HCT116 (cell line): ENCODE measurements at regions not wholly inside any gene's neighbourhood (a gene's known extent, or its start where the extent isn't known, plus 50 kb on each side); places are given as distances from the start of the nearest gene placed in this dataset.

Experiments
- ATAC-seq: fragments of 200-7000 bp; cut with Tn5 transposase; 2 replicates; pipeline ENCODE4 v1.9.1; 2020; ENCODE audit warnings: mild to moderate bottlenecking, moderate library complexity
- BruUV-seq: library from RNA; stranded (reverse); fragments of 400-500 nt; replicated peaks from 2 replicates; lab custom pipeline; 2021; lab: Mats Ljungman, UMichigan
- CTCF ChIA-PET: fragments of 300-600 bp; sonication (Branson Sonifier 250); formaldehyde crosslinking; loops from one replicate; lab custom pipeline; 2021; ENCODE audit warnings: antibody characterized with exemption; lab: Charles Lee
- POLR2A ChIA-PET: fragments of 300-600, 350-600 bp; sonication (Branson Sonifier 250); formaldehyde crosslinking; loops from one replicate; lab custom pipeline; 2021; ENCODE audit warnings: antibody characterized with exemption; lab: Charles Lee
- RAD21 ChIA-PET, 2 experiments: fragments of 300-600 bp; sonication (Branson Sonifier 250); formaldehyde crosslinking; loops; one replicate each; lab custom pipeline; 2023; ENCODE audit warnings: low total read pairs in 2 of 2; ENCODE audit not compliant: uncharacterized antibody in 2 of 2, unreplicated experiment in 2 of 2, low non-redundant PET in 1 of 2; lab: Charles Lee
- DNase-seq: peaks from one replicate; pipeline ENCODE4 v3.0.0-alpha.2; 2010; ENCODE audit warnings: low read depth, low spot score
- H2AFZ ChIP-seq: fragments of 200-600 bp; shearing (Covaris generic), sonication (generic); 2 replicates; pipeline ENCODE4 v1.6.1; 2017; ENCODE audit warnings: low read depth, mixed run types, mixed read lengths, antibody characterized with exemption, low read length; ENCODE audit not compliant: poor library complexity, severe bottlenecking
- H3K27ac ChIP-seq: 2 replicates; pipeline ENCODE4 v1.5.1; 2012; ENCODE audit warnings: low read depth, low read length
- H3K27me3 ChIP-seq: fragments of 200-600 bp; sonication (generic); 2 replicates; pipeline ENCODE4 v1.6.1; 2016; ENCODE audit warnings: mixed run types, low read length, mixed read lengths; ENCODE audit not compliant: insufficient read depth
- H3K36me3 ChIP-seq, 2 experiments: fragments of 200-500 bp in 1 of 2; fragments of 200-600 bp in 1 of 2; sonication (Bioruptor generic) in 1 of 2; sonication (generic) in 1 of 2; 2 replicates each; pipeline versions ENCODE4 v1.5.1 to v1.6.1; 2014 to 2016; ENCODE audit warnings: low read length in 2 of 2, inconsistent platforms in 1 of 2, mixed read lengths in 1 of 2, mixed run types in 1 of 2; ENCODE audit not compliant: insufficient read depth in 2 of 2, control insufficient read depth in 1 of 2
- H3K4me1 ChIP-seq, 2 experiments: fragments of 200-600 bp in 1 of 2; sonication (generic) in 1 of 2; 2 replicates each; pipeline versions ENCODE4 v1.5.1 to v1.6.1; 2012 to 2017; ENCODE audit warnings: low read length in 2 of 2, inconsistent platforms in 1 of 2, mild to moderate bottlenecking in 1 of 2, mixed read lengths in 1 of 2, mixed run types in 1 of 2, moderate library complexity in 1 of 2; ENCODE audit not compliant: insufficient read depth in 2 of 2, control insufficient read depth in 1 of 2
- H3K4me2 ChIP-seq: fragments of 200-600 bp; sonication (generic); 2 replicates; pipeline ENCODE4 v1.6.1; 2017; ENCODE audit warnings: mixed run types, low read length, mixed read lengths
- H3K4me3 ChIP-seq, 2 experiments: fragments of 200-600 bp in 1 of 2; sonication (generic) in 1 of 2; replicated peaks in 1 of 2; 2 replicates each; pipeline ENCODE4 v1.5.1; 2011 to 2016; ENCODE audit warnings: low read length in 2 of 2, control low read depth in 1 of 2, low read depth in 1 of 2, mild to moderate bottlenecking in 1 of 2, mixed read lengths in 1 of 2, mixed run types in 1 of 2
- H3K79me2 ChIP-seq: fragments of 200-600 bp; sonication (generic); 2 replicates; pipeline ENCODE4 v1.6.1; 2017; ENCODE audit warnings: mild to moderate bottlenecking, mixed run types, low read length, moderate library complexity, mixed read lengths; ENCODE audit not compliant: insufficient read depth
- H3K9ac ChIP-seq: fragments of 200-600 bp; sonication (generic); 2 replicates; pipeline ENCODE4 v1.6.1; 2016; ENCODE audit warnings: low read length, mixed read lengths
- H3K9me2 ChIP-seq: fragments of 200-600 bp; sonication (generic), shearing (Covaris generic); 2 replicates; pipeline ENCODE4 v1.6.1; 2017; ENCODE audit warnings: mixed run types, mild to moderate bottlenecking, moderate library complexity; ENCODE audit not compliant: insufficient read depth
- H3K9me3 ChIP-seq, 2 experiments: fragments of 200-500 bp in 1 of 2; fragments of 200-600 bp in 1 of 2; sonication (Bioruptor generic) in 1 of 2; sonication (generic) in 1 of 2; 2 replicates each; pipeline ENCODE4 v1.6.1; 2014 to 2017; ENCODE audit warnings: low read length in 2 of 2, mixed read lengths in 2 of 2, inconsistent platforms in 1 of 2, low read depth in 1 of 2, mild to moderate bottlenecking in 1 of 2, mixed run types in 1 of 2, moderate library complexity in 1 of 2; ENCODE audit not compliant: control insufficient read depth in 1 of 2, insufficient read depth in 1 of 2
- H4K20me1 ChIP-seq: fragments of 200-600 bp; sonication (generic), shearing (Covaris generic); 2 replicates; pipeline ENCODE4 v1.6.1; 2017; ENCODE audit warnings: mixed run types, mild to moderate bottlenecking, moderate library complexity; ENCODE audit not compliant: insufficient read depth
- CBX3 ChIP-seq: IDR thresholded peaks from 2 replicates; pipeline ENCODE4 v1.6.1; 2012; ENCODE audit warnings: low read depth
- CEBPB ChIP-seq: IDR thresholded peaks from 2 replicates; pipeline ENCODE4 v1.6.1; 2012; ENCODE audit warnings: low read depth
- EGR1 ChIP-seq: IDR thresholded peaks from 2 replicates; pipeline ENCODE4 v1.6.1; 2012; ENCODE audit warnings: low read depth
- ELF1 ChIP-seq: IDR thresholded peaks from 2 replicates; pipeline ENCODE4 v1.6.1; 2012; ENCODE audit warnings: low read depth, borderline replicate concordance
- EZH2 ChIP-seq: fragments of 200-600 bp; sonication (generic); IDR thresholded peaks from 2 replicates; pipeline ENCODE4 v1.6.1; 2017; ENCODE audit warnings: antibody characterized with exemption, mixed run types
- JUND ChIP-seq: IDR thresholded peaks from 2 replicates; pipeline ENCODE4 v1.6.1; 2012
- POLR2AphosphoS5 ChIP-seq: IDR thresholded peaks from 2 replicates; pipeline ENCODE4 v1.6.1; 2011; ENCODE audit warnings: mild to moderate bottlenecking, low read depth, low read length, moderate library complexity
- RAD21 ChIP-seq: IDR thresholded peaks from 2 replicates; pipeline ENCODE4 v1.6.1; 2012; ENCODE audit warnings: low read depth, mild to moderate bottlenecking
- SP1 ChIP-seq: IDR thresholded peaks from 2 replicates; pipeline ENCODE4 v1.6.1; 2012; ENCODE audit warnings: low read depth
- SRF ChIP-seq: IDR thresholded peaks from 2 replicates; pipeline ENCODE4 v1.6.1; 2012; ENCODE audit warnings: low read depth
- ZFX ChIP-seq: fragments of 450-650 bp; IDR thresholded peaks from 2 replicates; pipeline ENCODE4 v1.6.1; 2017
- ZNF274 ChIP-seq: fragments of 200-500 bp; sonication (Bioruptor generic); IDR thresholded peaks from 2 replicates; pipeline ENCODE4 v1.6.1; 2014; ENCODE audit warnings: mild to moderate bottlenecking, low read depth, low read length, inconsistent platforms
- intact Hi-C: fragments of 100-400 bp; cut with micrococcal nuclease; formaldehyde crosslinking; loops from 2 replicates; pipeline ENCODE4 v1.10.0; 2022
- TF ChIP-seq, protein P1 (sequence below), 3 experiments: fragments of 200-600 bp in 1 of 3; sonication (generic) in 1 of 3; IDR thresholded peaks in 2 of 3; conservative IDR thresholded peaks in 1 of 3; 2 replicates each; pipeline ENCODE4 v1.5.1; 2012 to 2017; ENCODE audit warnings: low read depth in 2 of 3, low read length in 2 of 3, antibody characterized with exemption in 1 of 3, borderline replicate concordance in 1 of 3, control low read depth in 1 of 3, mild to moderate bottlenecking in 1 of 3, mixed read lengths in 1 of 3, mixed run types in 1 of 3, moderate library complexity in 1 of 3; ENCODE audit not compliant: insufficient read depth in 1 of 3
- TF ChIP-seq, protein P2 (sequence below): IDR thresholded peaks from 2 replicates; pipeline ENCODE4 v1.6.1; 2012
- TF ChIP-seq, protein P3 (sequence below): IDR thresholded peaks from 2 replicates; pipeline ENCODE4 v1.6.1; 2012; ENCODE audit warnings: low read depth
- TF ChIP-seq, protein P4 (sequence below): IDR thresholded peaks from 2 replicates; pipeline ENCODE4 v1.6.1; 2011; ENCODE audit warnings: mild to moderate bottlenecking, low read length, moderate library complexity; ENCODE audit not compliant: insufficient replicate concordance; ENCODE audit errors: extremely low read depth

DNA sequence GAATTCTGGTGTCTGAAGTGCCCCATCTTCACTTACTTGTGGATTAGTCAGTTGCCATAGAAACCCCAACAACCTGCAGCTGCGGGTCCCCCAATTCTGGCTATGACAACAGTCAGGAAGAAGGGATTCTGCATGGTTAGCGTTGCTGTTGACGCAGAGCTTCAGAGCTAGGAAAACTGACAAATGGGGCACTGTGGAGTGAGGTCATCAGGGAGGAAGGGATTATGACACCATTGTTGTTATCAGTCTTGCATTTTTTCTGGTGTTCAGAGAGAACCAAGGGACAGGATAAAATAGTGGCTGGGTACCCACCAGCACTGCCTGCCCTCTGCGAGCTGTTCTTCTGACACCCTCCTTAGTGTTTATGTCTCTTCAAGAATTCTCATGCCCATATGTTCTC, 367.7 kb upstream of the ARRDC4 start:
- Histone ChIP-seq H3K4me1 (no peaks in the 10 kb centered on the region), H3K9me2 (no peaks in the 10 kb centered on the region), H3K4me2 (no peak overlapping the region), H3K27ac (no peak overlapping the region), H4K20me1 (no peaks in the 10 kb centered on the region), H3K79me2 (no peaks in the 10 kb centered on the region), H3K9ac (no peak overlapping the region), H3K36me3 (no peaks in the 10 kb centered on the region), H2AFZ (no peak overlapping the region), H3K27me3 (no peaks in the 10 kb centered on the region), H3K4me3 (no peak overlapping the region), H3K9me3 (no peaks in the 10 kb centered on the region; a peak in 1 of 4 replicates)
- BruUV-seq, result no TSS peak
- ATAC-seq (no peak), DNase-seq (no peak)
- ChIA-PET RAD21 (no interaction called here), POLR2A (no interaction called here), CTCF (no interaction called here)
- intact Hi-C loops, result no loop called here
- TF ChIP-seq, protein P1, sequence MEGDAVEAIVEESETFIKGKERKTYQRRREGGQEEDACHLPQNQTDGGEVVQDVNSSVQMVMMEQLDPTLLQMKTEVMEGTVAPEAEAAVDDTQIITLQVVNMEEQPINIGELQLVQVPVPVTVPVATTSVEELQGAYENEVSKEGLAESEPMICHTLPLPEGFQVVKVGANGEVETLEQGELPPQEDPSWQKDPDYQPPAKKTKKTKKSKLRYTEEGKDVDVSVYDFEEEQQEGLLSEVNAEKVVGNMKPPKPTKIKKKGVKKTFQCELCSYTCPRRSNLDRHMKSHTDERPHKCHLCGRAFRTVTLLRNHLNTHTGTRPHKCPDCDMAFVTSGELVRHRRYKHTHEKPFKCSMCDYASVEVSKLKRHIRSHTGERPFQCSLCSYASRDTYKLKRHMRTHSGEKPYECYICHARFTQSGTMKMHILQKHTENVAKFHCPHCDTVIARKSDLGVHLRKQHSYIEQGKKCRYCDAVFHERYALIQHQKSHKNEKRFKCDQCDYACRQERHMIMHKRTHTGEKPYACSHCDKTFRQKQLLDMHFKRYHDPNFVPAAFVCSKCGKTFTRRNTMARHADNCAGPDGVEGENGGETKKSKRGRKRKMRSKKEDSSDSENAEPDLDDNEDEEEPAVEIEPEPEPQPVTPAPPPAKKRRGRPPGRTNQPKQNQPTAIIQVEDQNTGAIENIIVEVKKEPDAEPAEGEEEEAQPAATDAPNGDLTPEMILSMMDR (IDR thresholded peaks at IDR 0.05 in 2 of 3, conservative IDR thresholded peaks at IDR 0.05 in 1 of 3; ENCODE audit: borderline replicate concordance in 1 of 3, insufficient read depth in 1 of 3, low read depth in 2 of 3, low read length in 2 of 3), result no peak
- TF ChIP-seq ZFX (no peak), ZNF274 (no peak), EGR1 (no peak), CBX3 (no peak), EZH2 (no peak), SRF (no peak), CEBPB (no peak), POLR2AphosphoS5 (no peak), RAD21 (no peak), ELF1 (no peak), JUND (no peak), SP1 (no peak)
- TF ChIP-seq, protein P2, sequence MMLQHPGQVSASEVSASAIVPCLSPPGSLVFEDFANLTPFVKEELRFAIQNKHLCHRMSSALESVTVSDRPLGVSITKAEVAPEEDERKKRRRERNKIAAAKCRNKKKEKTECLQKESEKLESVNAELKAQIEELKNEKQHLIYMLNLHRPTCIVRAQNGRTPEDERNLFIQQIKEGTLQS, result no peak
- TF ChIP-seq, protein P3, sequence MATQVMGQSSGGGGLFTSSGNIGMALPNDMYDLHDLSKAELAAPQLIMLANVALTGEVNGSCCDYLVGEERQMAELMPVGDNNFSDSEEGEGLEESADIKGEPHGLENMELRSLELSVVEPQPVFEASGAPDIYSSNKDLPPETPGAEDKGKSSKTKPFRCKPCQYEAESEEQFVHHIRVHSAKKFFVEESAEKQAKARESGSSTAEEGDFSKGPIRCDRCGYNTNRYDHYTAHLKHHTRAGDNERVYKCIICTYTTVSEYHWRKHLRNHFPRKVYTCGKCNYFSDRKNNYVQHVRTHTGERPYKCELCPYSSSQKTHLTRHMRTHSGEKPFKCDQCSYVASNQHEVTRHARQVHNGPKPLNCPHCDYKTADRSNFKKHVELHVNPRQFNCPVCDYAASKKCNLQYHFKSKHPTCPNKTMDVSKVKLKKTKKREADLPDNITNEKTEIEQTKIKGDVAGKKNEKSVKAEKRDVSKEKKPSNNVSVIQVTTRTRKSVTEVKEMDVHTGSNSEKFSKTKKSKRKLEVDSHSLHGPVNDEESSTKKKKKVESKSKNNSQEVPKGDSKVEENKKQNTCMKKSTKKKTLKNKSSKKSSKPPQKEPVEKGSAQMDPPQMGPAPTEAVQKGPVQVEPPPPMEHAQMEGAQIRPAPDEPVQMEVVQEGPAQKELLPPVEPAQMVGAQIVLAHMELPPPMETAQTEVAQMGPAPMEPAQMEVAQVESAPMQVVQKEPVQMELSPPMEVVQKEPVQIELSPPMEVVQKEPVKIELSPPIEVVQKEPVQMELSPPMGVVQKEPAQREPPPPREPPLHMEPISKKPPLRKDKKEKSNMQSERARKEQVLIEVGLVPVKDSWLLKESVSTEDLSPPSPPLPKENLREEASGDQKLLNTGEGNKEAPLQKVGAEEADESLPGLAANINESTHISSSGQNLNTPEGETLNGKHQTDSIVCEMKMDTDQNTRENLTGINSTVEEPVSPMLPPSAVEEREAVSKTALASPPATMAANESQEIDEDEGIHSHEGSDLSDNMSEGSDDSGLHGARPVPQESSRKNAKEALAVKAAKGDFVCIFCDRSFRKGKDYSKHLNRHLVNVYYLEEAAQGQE, result no peak
- TF ChIP-seq, protein P4, sequence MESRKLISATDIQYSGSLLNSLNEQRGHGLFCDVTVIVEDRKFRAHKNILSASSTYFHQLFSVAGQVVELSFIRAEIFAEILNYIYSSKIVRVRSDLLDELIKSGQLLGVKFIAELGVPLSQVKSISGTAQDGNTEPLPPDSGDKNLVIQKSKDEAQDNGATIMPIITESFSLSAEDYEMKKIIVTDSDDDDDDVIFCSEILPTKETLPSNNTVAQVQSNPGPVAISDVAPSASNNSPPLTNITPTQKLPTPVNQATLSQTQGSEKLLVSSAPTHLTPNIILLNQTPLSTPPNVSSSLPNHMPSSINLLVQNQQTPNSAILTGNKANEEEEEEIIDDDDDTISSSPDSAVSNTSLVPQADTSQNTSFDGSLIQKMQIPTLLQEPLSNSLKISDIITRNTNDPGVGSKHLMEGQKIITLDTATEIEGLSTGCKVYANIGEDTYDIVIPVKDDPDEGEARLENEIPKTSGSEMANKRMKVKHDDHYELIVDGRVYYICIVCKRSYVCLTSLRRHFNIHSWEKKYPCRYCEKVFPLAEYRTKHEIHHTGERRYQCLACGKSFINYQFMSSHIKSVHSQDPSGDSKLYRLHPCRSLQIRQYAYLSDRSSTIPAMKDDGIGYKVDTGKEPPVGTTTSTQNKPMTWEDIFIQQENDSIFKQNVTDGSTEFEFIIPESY, result no peak
